DND-41 (cell line): ENCODE measurements at regions not wholly inside any gene's neighbourhood (a gene's known extent, or its start where the extent isn't known, plus 50 kb on each side); places are given as distances from the start of the nearest gene placed in this dataset.

Experiments
- CTCF ChIP-seq: IDR thresholded peaks from 2 replicates; pipeline ENCODE4 v1.5.1; 2012; ENCODE audit warnings: borderline replicate concordance, low read length, moderate library complexity, mild to moderate bottlenecking; ENCODE audit not compliant: poor library complexity, severe bottlenecking; ENCODE audit errors: extremely low read depth
- EZH2 ChIP-seq: IDR thresholded peaks from 3 replicates; pipeline ENCODE4 v1.6.1; 2012; ENCODE audit warnings: borderline replicate concordance, low read depth, mild to moderate bottlenecking, moderate library complexity, low read length, inconsistent platforms; ENCODE audit not compliant: severe bottlenecking

GRCh38 chr6:104402572-104402971 lies 457.1 kb downstream of the HACE1 start:
- TF ChIP-seq CTCF (no peak), EZH2 (no peak)
